GM12878 (cell line): ENCODE measurements at regions not wholly inside any gene's neighbourhood (a gene's known extent, or its start where the extent isn't known, plus 50 kb on each side); places are given as distances from the start of the nearest gene placed in this dataset.

Source experiments
- ATAC-seq: fragments of 200-7000 bp; cut with Tn5 transposase; 3 replicates; pipeline ENCODE4 v1.9.1; 2020; ENCODE audit warnings: mild to moderate bottlenecking, moderate library complexity
- BruUV-seq: library from RNA; stranded (reverse); fragments of 400-500 nt; replicated peaks from 2 replicates; lab custom pipeline; 2021; lab: Mats Ljungman, UMichigan
- CTCF ChIA-PET: fragments of 300-600 bp; sonication (Branson Sonifier 250); formaldehyde crosslinking; extraction: SDS; loops from one replicate; lab custom pipeline; 2021; ENCODE audit warnings: inconsistent platforms; lab: Yijun Ruan, JAX
- POLR2A ChIA-PET: fragments of 350-600 bp; formaldehyde crosslinking; extraction: SDS; loops from one replicate; lab custom pipeline; 2021; ENCODE audit warnings: inconsistent platforms; lab: Charles Lee
- RAD21 ChIA-PET: fragments of 300-600 bp; sonication (Branson Sonifier 250); formaldehyde crosslinking; loops from one replicate; lab custom pipeline; 2023; ENCODE audit warnings: antibody characterized with exemption; ENCODE audit not compliant: unreplicated experiment; lab: Charles Lee
- SMC1A ChIA-PET: fragments of 300-600 bp; sonication (Branson Sonifier 250); formaldehyde crosslinking; loops from one replicate; lab custom pipeline; 2023; ENCODE audit not compliant: unreplicated experiment, uncharacterized antibody; lab: Charles Lee
- DNase-seq: peaks from one replicate; pipeline ENCODE4 v3.0.0-alpha.2; 2011; ENCODE audit warnings: low read depth, low spot score
- FAIRE-seq: peaks from 3 replicates; lab custom pipeline; 2011; peaks lifted over from hg19 to GRCh38; lab: Jason Lieb, UNC
- H2AFZ ChIP-seq: 2 replicates; pipeline ENCODE4 v1.6.0; 2011; ENCODE audit warnings: low read depth, low read length, control low read depth; ENCODE audit not compliant: control insufficient read depth
- H3K27ac ChIP-seq: 2 replicates; pipeline ENCODE4 v1.5.1; 2011; ENCODE audit warnings: control low read depth; ENCODE audit not compliant: control insufficient read depth, insufficient read depth
- H3K27me3 ChIP-seq, 2 experiments: replicated peaks in 1 of 2; 2 replicates each; pipeline versions ENCODE4 v1.6.0 to v1.6.1; 2011; ENCODE audit warnings: low read length in 1 of 2; ENCODE audit not compliant: control insufficient read depth in 2 of 2, insufficient read depth in 2 of 2
- H3K36me3 ChIP-seq, 2 experiments: 2 replicates each; pipeline ENCODE4 v1.5.1; 2011; ENCODE audit warnings: low read length in 1 of 2; ENCODE audit not compliant: control insufficient read depth in 2 of 2, insufficient read depth in 2 of 2
- H3K4me1 ChIP-seq: 2 replicates; pipeline ENCODE4 v1.6.1; 2011; ENCODE audit warnings: mild to moderate bottlenecking, low read length, moderate library complexity, mixed read lengths; ENCODE audit not compliant: control insufficient read depth, insufficient read depth
- H3K4me2 ChIP-seq: 2 replicates; pipeline ENCODE4 v1.6.0; 2011; ENCODE audit warnings: control low read depth; ENCODE audit not compliant: control insufficient read depth, insufficient read depth
- H3K4me3 ChIP-seq: fragments of 200-600 bp; sonication (generic); 2 replicates; pipeline ENCODE4 v1.5.1; 2016
- H3K79me2 ChIP-seq: 2 replicates; pipeline ENCODE4 v1.6.0; 2011; ENCODE audit warnings: low read length; ENCODE audit not compliant: control insufficient read depth, insufficient read depth
- H3K9ac ChIP-seq: 2 replicates; pipeline ENCODE4 v1.8.0; 2011; ENCODE audit warnings: low read length, control low read depth, mixed read lengths; ENCODE audit not compliant: control insufficient read depth, insufficient read depth
- H3K9me3 ChIP-seq: replicated peaks from 3 replicates; pipeline ENCODE4 v1.5.1; 2011; ENCODE audit warnings: mild to moderate bottlenecking, low read length; ENCODE audit not compliant: control insufficient read depth, insufficient read depth
- H4K20me1 ChIP-seq: 2 replicates; pipeline ENCODE4 v1.6.0; 2011; ENCODE audit not compliant: control insufficient read depth, insufficient read depth
- ETV6 ChIP-seq, 2 experiments: fragments of 450-650 bp in 1 of 2; IDR thresholded peaks in 1 of 2; conservative IDR thresholded peaks in 1 of 2; 2 replicates each; pipeline ENCODE4 v1.6.1; 2014; ENCODE audit warnings: antibody characterized with exemption in 1 of 2, borderline replicate concordance in 1 of 2, low read depth in 1 of 2, mild to moderate bottlenecking in 1 of 2, moderate library complexity in 1 of 2
- FOS ChIP-seq: IDR thresholded peaks from 3 replicates; pipeline ENCODE4 v1.6.1; 2011; ENCODE audit warnings: borderline replicate concordance; ENCODE audit not compliant: insufficient read length; ENCODE audit errors: extremely low read depth
- HDAC6 ChIP-seq: fragments of 200-600 bp; sonication (generic); IDR thresholded peaks from one replicate; pipeline ENCODE4 v1.8.0; 2017; ENCODE audit warnings: antibody characterized with exemption; ENCODE audit not compliant: unreplicated experiment
- IKZF1 ChIP-seq: fragments of 450-650 bp; conservative IDR thresholded peaks from 2 replicates; pipeline ENCODE4 v1.6.1; 2017; ENCODE audit warnings: antibody characterized with exemption, mild to moderate bottlenecking
- MEF2B ChIP-seq: fragments of 450-650 bp; IDR thresholded peaks from 2 replicates; pipeline ENCODE4 v1.6.1; 2018; ENCODE audit warnings: mild to moderate bottlenecking, moderate library complexity; ENCODE audit not compliant: partially characterized antibody, poor library complexity, severe bottlenecking
- MXI1 ChIP-seq: fragments of 150-350 bp; IDR thresholded peaks from 2 replicates; pipeline ENCODE4 v1.6.1; 2011; ENCODE audit warnings: low read depth, mild to moderate bottlenecking, inconsistent platforms, low read length, improper control_type of control experiment
- MYC ChIP-seq: IDR thresholded peaks from 2 replicates; pipeline ENCODE4 v1.6.1; 2011; ENCODE audit warnings: mild to moderate bottlenecking, low read length, moderate library complexity, inconsistent platforms; ENCODE audit not compliant: insufficient read depth, insufficient replicate concordance, insufficient read length, severe bottlenecking
- PAX8 ChIP-seq: fragments of 450-650 bp; IDR thresholded peaks from 2 replicates; pipeline ENCODE4 v1.6.1; 2017; ENCODE audit warnings: mild to moderate bottlenecking, moderate library complexity
- RBBP5 ChIP-seq: fragments of 200-600 bp; sonication (generic); conservative IDR thresholded peaks from 2 replicates; pipeline ENCODE4 v1.6.1; 2016
- SRF ChIP-seq, 2 experiments: IDR thresholded peaks; 2 replicates each; pipeline ENCODE4 v1.6.1; 2011; ENCODE audit warnings: low read depth in 2 of 2, low read length in 2 of 2, mild to moderate bottlenecking in 1 of 2, moderate library complexity in 1 of 2
- SUZ12 ChIP-seq: fragments of 200-600 bp; sonication (generic); IDR thresholded peaks from one replicate; pipeline ENCODE4 v1.6.1; 2018; ENCODE audit warnings: antibody characterized with exemption, mild to moderate bottlenecking; ENCODE audit not compliant: unreplicated experiment
- WGBS: methylation state at CpG from one replicate; pipeline ENCODE4 v1.1.6; 2016; ENCODE audit warnings: low lambda C conversion rate; ENCODE audit not compliant: insufficient replicate concordance, insufficient coverage; ENCODE audit errors: missing lambda C conversion rate; 5-methylcytosine and 5-hydroxymethylcytosine counted together
- in situ Hi-C: fragments of 300-500 bp; cut with MboI; formaldehyde crosslinking; loops from 9 replicates; pipeline ENCODE4 v1.14.3; 2018; ENCODE audit warnings: mixed read lengths
- intact Hi-C: fragments of 100-400 bp; cut with micrococcal nuclease; formaldehyde crosslinking; loops from one replicate; pipeline ENCODE4 v1.14.2; 2022; ENCODE audit not compliant: unreplicated experiment
- TF ChIP-seq, protein P1 (sequence below): fragments of 450-650 bp; IDR thresholded peaks from 2 replicates; pipeline ENCODE4 v1.6.1; 2017; ENCODE audit warnings: low read depth, mild to moderate bottlenecking, moderate library complexity
- TF ChIP-seq, protein P2 (sequence below): IDR thresholded peaks from 2 replicates; pipeline ENCODE4 v1.6.1; 2011; ENCODE audit warnings: low read depth, mild to moderate bottlenecking, low read length, moderate library complexity, borderline replicate concordance; ENCODE audit errors: extremely low read depth

DNA sequence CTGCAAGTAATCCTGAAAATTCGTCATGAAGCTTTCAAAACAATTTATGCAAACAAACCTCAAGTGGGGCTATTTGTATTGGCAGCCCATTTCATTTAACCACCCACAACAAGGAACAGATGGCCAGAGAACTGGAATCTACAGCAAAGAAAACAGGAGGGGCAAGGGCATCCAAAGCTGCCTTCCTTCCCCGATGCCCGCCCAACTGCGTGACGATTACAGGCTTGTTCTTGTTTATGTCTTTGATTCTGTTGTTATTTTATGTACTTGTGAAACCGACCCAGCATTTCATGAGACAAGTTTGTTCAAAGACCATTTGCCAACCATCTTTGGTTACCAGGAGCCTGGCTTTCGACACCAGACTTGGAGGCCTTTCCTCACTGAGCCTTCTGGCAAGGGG, 59.1 kb upstream of the IRX6 start:
- WGBS, result 36% methylated on average over 7 of the region's 7 CpGs
- FAIRE-seq, result no peak
- SMC1A ChIA-PET, result no interaction called here

More for the DNA sequence above, 59.1 kb upstream of the IRX6 start:
- intact Hi-C loops (no loop called here), in situ Hi-C loops (loop anchor here (25.0 kb wide), 1 partner anchor 1703 kb away; no protein-coding TSS in a partner anchor)
- POLR2A ChIA-PET, result no interaction called here
- Histone ChIP-seq H3K9ac (no peak overlapping the region), H3K79me2 (no peaks in the 10 kb centered on the region), H3K36me3 (no peaks in the 10 kb centered on the region), H3K9me3 (no peaks in the 10 kb centered on the region), H3K4me3 (no peak overlapping the region), H2AFZ (no peak overlapping the region), H3K27ac (no peak overlapping the region), H3K4me2 (no peak overlapping the region), H4K20me1 (no peaks in the 10 kb centered on the region), H3K4me1 (no peaks in the 10 kb centered on the region), H3K27me3 (no peaks in the 10 kb centered on the region)
- no peak for ATAC-seq
- TF ChIP-seq MXI1 (no peak), FOS (no peak), ETV6 (conservative IDR thresholded peaks at IDR 0.05 in 1 of 2, IDR thresholded peaks at IDR 0.05 in 1 of 2; ENCODE audit: borderline replicate concordance in 1 of 2, low read depth in 1 of 2) (no peak), SRF (IDR thresholded peaks at IDR 0.05; ENCODE audit: low read depth in 2 of 2, low read length in 2 of 2) (no peak), MYC (no peak), PAX8 (no peak), MEF2B (no peak), RBBP5 (no peak), HDAC6 (no peak), SUZ12 (no peak), IKZF1 (no peak)
- TF ChIP-seq, protein P1, sequence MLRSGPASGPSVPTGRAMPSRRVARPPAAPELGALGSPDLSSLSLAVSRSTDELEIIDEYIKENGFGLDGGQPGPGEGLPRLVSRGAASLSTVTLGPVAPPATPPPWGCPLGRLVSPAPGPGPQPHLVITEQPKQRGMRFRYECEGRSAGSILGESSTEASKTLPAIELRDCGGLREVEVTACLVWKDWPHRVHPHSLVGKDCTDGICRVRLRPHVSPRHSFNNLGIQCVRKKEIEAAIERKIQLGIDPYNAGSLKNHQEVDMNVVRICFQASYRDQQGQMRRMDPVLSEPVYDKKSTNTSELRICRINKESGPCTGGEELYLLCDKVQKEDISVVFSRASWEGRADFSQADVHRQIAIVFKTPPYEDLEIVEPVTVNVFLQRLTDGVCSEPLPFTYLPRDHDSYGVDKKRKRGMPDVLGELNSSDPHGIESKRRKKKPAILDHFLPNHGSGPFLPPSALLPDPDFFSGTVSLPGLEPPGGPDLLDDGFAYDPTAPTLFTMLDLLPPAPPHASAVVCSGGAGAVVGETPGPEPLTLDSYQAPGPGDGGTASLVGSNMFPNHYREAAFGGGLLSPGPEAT, result no peak
- TF ChIP-seq, protein P2, sequence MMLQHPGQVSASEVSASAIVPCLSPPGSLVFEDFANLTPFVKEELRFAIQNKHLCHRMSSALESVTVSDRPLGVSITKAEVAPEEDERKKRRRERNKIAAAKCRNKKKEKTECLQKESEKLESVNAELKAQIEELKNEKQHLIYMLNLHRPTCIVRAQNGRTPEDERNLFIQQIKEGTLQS, result no peak
- no peak for DNase-seq
- CTCF ChIA-PET, result no interaction called here
- BruUV-seq, result no TSS peak
- RAD21 ChIA-PET, result no interaction called here
